Stimulated activated naive CD8-positive, alpha-beta T cell treated with anti-CD3 and anti-CD28 coated beads, Interleukin-15, Interleukin-2, amounts not matched to agents 100 U/mL and 50 U/mL, for 24 hours (primary cell): ENCODE measurements at regions not wholly inside any gene's neighbourhood (a gene's known extent, or its start where the extent isn't known, plus 50 kb on each side); places are given as distances from the start of the nearest gene placed in this dataset.
"Not testable (repeated sequence)": the region's sequence is repeated elsewhere in the genome, so short reads cannot be mapped to it uniquely, and the experiment has no call there.

Experiments
- ATAC-seq: fragments of 150-1000 bp; cut with Tn5 transposase; one replicate; pipeline ENCODE4 v1.10.0; 2021
- DNase-seq: peaks from one replicate; pipeline ENCODE4 v3.0.0; 2021

DNA sequence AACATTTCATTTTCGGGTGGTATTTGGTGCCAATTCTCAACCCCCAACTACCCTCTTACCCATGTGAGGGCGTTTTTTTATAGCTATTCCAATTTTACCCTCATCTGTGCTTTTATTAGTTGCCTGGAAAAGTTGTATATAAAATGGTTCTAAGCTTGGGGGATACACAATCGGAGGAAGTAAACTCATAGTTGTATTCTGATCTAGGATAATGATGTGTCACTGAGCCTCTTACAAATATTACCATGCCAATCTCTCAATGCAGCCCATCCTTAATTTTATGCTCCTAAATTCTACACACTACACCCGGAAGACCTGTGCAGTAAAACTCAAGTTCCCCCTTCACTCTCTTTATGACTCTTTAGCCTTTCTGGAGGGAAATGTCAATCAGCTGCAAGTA, 1206.5 kb upstream of the FLRT2 start:
- no peak for DNase-seq
- ATAC-seq = no peak

DNA sequence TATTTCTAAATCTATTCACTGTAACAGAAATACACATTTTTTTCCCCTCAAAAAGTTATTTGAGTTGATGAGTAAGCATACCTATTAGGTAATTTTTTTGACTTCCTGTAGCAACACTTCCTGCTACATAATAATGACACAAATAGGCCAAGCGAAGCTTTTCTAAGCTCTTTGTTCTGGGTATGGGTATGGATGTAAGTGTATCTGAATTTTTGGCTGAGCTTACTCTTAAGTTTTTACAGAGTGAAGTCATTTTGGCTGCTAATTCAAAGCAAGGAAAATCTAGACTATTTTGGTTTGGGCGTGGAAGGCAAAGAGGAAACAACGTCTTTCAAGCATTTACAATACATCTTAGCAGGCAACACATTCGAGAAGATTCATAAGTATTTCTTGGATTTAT, 1206.0 kb upstream of the FLRT2 start:
- no peak for ATAC-seq
- no peak for DNase-seq

DNA sequence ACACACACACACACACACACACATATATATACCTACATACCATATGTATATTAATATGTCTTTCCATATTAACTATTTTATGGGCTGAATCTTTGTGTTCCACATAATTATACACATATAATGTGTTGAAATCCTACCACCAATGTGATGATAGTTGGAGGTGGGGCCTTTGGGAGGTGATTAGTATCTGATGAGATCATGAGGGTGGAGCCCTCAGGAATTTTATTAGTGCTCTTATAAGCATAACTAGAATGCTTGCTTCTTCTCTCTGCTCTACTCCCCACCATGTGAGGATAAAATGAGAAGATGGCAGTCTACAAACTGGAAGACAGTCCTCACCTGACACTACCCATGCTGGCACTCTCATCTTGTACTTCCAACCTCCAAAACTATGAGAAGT, 1193.5 kb upstream of the FLRT2 start:
- ATAC-seq (no peak), DNase-seq (no peak)

DNA sequence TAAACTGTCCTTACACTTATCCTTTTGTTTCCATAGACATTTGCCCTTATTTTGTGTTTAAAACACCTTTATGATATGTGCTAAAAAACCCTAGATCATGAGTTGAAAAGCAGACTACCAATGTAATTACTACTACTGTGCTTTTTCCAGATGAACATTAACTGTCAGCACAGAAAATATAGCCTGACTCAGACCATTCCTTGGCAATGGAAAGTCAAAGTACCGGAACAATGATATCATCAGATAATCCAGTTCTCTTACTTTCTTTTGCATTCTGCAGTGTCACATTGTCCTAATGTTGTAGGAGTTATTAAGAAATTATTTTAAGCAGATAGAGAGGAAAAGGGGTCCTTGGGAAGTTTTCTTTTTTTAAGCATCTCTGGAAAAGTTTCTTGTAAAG, 1189.0 kb upstream of the FLRT2 start:
- DNase-seq (no peak), ATAC-seq (no peak)

DNA sequence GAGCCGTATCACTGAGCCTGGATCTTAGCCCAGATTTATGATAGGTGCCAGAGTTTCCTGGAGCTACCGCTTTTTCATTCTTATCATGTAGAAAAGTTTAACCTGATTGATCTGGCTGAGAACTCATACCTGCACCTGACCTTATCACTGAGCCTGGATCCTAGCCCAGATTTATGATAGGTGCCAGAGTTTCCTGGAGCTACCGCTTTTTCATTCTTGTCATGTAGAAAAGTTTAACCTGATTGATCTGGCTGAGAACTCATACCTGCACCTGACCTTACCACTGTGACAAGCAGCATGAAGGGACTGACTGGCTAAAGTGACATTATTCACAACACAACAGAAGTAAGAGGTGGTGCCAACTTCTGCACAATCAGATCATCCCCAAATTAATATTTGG, 1188.1 kb upstream of the FLRT2 start:
- DNase-seq, ATAC-seq: not testable (repeated sequence)

DNA sequence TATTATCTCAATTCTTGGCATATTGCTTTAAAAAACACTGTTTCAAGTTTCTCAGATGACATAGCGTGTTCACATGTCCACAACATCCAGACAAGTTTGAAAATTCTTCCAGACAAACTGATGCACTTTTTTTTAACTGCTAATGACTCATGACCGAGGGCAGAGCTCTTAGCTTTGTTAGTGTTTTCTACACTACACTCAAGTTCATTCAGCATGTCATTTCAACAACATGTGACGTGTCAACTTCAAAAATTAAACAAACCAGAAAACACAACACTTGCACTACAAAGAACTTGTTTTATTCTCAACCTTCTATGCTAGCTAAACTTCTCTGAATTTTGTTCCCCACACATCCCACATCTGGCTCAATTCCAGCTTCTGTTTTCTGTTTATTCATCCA, 1186.3 kb upstream of the FLRT2 start:
- DNase-seq = no peak

DNA sequence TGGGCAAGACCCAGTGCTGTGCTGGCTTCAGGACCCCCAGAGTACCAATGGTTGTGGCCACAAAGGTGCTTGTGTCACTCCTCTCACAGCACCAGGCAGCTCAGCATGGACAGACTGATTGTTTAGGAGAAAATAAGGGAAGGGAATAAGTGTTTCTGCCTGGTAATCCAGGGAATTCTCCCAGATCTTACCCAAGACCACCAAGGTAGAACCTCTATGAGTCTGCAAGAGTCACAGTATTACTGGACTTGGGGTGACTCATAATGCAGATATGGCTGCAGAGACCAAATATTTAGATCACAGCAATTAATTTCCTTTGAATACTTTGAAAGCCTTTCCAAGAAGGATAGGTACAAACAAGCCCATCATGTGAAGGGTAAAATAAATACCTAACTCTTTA, 1178.3 kb upstream of the FLRT2 start:
- DNase-seq = no peak
- no peak for ATAC-seq

More for the DNA sequence above, 1186.3 kb upstream of the FLRT2 start:
- ATAC-seq = no peak

DNA sequence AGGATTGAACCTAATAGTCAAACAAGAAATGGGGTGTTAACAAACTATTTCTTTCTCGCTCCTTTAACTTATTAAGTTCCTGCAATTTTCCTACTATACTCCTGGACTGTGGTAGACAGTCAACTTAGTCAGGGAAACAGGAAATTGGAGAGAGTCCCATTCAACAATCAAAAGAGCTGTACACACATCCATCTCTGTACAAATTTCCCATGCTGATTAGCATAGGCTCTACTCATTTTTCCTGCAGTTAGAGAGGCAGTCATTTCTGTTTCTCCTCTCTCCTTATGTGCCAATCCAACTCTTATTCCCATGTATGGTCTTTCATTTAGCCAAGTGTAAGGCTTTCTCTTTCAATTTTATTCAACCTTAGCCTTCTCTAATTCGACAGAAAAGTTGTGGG, 1168.5 kb upstream of the FLRT2 start:
- ATAC-seq = no peak
- DNase-seq = no peak

DNA sequence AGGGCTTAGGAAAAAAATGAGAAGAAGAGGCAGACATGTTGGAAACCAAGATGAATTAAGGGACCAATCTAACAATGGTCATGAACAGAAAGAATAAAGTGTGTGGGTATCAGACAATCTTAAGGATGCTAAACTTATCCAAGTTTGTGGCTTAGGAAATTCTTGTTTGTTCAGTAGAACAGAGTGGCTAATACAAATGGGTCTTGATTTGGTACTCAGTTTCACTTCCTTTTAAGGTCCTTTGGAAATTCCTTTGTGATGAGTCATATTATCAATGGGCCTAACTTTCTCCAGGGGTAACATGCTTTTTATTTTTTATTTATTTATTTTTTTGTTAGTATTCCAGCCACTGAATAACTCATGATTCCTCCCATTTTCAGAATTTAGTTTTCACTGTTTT, 1154.7 kb upstream of the FLRT2 start:
- ATAC-seq (no peak), DNase-seq (no peak)

DNA sequence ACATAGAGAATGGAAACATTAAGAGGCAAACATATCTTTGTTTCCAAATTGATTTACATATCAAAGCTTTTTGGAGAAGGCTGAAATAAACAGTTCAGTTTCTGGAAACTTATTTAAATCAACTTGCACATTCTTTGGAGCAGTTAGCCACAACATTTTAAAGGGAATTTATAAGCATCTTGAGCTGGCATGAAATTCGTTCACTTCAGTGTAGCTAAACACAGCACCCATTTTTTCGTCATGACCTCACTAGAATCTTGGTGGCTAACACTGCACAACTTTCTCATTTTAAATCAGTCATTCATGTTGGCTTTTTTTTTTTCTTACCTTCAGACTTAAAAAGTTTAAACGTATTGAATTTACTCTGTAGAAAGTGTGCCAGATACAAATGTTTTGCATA, 1139.9 kb upstream of the FLRT2 start:
- DNase-seq = no peak
- no peak for ATAC-seq

DNA sequence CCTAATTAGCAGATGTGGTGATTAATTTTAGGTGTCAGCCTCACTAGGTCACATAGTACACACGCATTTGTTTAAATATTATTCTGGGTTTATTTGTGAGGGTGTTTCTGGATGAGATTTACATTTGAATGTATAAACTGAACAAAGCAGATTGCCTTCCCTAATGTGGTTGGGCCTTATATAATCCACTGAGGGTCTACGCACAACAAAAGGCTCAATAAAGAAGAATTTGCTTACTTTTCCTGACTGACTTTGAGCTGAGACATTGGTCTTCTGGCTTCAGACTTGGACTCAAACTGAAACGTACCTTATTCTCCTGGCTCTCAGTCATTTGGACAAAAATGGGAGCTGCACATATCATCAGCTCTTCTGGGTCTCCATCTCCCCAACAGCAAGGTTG, 1132.3 kb upstream of the FLRT2 start:
- no peak for ATAC-seq
- DNase-seq = no peak

DNA sequence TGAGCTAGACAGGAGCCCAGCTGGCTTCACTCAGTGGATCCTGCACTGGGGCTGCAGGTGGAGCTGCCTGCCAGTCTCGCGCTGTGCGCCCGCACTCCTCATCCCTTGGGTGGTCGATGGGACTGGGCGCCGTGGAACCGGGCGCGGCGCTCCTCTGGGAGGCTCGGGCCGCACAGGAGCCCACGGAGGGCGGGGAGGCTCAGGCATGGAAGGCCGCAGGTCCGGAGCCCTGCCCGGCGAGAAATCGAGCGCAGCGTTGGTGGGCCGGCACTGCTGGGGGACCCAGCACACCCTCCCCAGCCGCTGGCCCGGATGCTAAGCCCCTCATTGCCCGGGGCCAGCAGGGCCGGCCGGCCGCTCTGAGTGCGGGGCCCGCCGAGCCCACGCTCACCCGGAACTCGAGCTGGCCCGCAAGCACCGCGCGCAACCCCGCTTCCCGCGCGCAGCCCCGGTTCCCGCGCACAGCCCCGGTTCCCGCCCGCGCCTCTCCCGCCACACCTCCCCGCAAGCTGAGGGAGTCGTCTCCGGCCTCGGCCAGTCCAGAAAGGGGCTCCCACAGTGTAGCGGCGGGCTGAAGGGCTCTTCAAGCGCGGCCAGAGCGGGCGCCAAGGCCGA, 1130.5 kb upstream of the FLRT2 start:
- ATAC-seq (no peak), DNase-seq (no peak)

DNA sequence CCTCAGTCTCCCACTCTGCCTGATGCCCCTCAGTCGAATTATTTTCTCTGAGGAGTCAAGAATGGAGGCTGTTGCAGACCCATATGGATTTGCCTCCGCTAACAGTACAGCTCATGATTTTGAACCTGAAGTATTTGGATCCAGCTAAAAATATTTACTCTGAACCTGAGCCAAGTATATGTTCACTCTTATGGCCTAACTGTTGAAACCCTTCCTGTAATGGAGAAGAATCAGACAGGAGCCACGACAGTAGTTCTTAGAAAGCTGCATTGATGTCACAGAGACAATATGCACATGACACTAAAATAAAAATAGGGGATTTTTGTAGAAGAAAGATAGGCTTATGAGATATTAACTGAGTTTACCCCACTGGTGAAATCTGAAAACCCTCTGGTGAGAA, 1128.3 kb upstream of the FLRT2 start:
- no peak for ATAC-seq

DNA sequence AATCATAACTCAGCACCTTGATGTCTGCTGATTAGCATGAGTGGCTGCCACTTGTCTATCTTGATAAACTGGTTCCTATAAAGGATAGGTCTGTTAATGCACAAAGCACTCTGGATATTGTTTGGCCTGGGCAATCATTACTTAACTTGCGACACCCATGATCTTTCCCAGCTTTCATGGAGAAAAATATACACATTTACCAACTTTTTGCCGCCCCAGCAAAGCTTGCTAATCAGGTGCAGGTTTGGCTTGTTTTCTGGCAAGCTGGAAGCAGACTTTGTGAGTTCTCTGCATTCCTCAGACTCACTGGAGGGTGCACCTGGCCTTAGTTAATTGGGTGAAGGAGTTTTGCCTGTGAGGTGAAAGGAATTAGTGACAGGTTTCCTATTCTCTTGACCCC, 1126.4 kb upstream of the FLRT2 start:
- ATAC-seq (no peak), DNase-seq (no peak)

More for the DNA sequence above, 1128.3 kb upstream of the FLRT2 start:
- no peak for DNase-seq

DNA sequence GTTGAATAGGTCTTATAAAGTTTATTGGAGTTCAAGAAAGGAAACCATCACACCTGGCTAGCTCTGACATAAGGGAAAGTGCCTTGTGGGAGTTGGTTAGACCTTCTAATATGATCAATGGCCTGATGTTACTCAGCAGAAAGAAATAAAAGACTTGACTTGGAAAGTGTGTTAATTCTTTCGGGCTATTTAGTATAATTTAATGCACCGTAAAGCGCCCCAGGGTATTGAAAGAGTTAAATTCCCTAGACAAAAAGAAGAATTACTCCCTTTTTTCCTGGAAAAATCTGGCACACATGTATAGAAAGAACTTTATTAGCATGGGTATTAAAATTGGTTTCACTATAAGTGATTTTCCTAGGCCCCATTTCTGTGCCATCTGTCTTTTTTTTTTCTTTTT, 1125.7 kb upstream of the FLRT2 start:
- ATAC-seq = no peak
- DNase-seq = no peak

DNA sequence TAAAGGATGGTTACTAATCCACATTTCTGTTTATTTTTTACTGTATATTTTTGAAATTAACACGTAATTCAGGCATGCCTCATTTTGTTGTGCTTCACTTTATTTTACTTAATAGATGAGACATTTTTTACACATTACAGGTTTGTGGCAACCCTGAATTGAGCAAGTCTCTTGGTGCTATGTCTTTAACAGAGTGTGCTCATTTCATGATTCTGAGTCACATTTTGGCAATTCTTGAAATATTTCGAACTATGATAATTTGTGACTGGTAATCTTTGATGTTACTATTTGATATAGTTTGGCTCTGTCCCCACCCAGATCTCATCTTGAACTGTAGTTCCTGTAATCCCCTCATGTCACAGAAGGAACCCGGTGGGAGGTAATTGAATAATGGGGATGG, 1120.5 kb upstream of the FLRT2 start:
- no peak for DNase-seq
- ATAC-seq = no peak

DNA sequence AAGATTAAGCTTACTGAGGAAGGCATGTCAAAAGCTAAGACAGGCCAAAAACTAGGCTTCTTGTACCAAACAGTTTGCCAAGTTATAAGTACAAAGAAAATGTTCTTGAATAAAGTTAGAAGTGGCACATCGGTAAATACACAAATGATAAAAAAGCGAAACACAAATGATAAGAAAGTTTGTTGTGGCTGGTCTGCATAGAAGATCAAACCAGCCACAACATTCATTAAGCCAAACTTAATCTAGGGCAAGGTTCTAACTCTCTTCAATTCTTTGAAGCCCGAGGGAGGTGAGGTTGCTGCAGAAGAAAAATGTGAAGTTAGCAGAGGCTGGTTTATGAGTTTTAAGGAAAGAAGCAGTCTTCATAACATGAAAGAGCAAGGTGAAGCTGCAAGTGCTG, 1119.6 kb upstream of the FLRT2 start:
- DNase-seq (no peak), ATAC-seq (no peak)

DNA sequence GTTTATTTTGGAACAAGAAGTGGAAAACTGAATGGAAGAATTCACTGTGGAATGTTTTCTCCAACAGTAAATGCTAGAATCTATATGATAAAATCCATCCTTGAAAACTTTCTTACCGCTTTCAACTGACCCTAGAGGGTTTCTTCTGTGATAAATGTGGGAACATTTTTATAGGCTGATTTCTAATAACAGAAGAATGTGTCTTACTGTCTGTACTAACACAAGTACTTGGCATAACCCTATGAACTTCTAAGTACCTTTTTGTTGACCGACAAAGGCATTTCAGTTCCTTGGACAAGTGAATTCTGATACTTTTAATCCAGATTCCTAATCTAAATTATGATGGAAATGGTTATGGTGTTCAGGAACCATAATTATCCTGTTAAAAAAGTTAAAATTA, 1109.7 kb upstream of the FLRT2 start:
- ATAC-seq (no peak), DNase-seq (no peak)

DNA sequence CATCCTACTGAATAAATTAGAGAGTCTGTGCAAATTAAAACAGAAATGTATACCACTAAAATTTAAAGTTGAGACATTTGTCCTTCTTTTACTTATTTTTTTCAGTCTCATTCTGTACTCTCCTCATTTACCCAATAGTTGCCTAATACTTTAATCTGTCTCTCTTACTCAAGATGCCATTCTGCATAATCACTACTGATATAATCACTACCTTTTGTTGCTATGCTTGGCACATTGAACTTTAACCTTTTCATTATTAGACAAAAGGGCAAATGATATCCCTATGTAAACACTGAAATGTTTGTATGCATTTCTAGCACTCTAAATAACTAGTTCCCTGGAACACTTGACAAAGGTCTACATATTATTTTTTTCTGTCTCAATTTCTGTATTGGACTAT, 1108.3 kb upstream of the FLRT2 start:
- DNase-seq (no peak), ATAC-seq (no peak)

DNA sequence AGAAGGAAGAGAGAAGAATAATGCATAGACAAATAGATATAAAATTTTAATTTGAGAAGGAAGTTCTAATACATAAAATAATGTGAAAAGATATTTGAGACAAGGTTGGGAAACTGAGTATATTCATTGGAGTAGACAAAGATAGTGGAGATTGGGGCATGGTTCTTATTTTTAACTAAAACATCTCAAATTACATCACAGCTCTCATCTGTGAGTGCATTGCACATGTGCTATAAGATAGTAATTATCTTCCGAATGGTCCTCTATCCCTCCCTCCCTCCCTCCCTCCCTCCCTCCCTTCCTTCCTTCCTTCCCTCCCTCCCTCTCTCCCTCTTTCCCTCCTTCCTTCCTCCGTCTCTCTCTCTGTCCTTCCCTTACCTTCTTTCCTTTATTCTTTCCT, 1104.0 kb upstream of the FLRT2 start:
- ATAC-seq (no peak), DNase-seq (no peak)

DNA sequence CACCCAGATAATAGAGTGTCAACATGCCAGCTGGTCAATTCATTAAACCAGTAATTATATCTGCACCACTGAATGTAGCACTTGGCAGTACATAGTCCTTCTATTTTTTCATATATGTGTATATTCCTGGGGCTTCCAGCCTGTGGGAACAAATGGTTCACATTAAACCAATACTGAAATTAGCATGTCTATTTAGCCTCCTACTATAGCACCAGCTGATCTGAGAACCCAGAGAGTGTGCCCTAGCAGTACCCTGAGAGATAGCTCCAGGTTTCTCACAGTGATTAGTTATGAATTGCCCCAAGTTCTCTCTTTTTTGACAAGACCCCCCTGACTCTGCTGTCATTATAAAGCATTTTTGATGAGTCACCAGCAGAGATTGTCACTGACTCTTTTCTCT, 1097.3 kb upstream of the FLRT2 start:
- DNase-seq (no peak), ATAC-seq (no peak)

DNA sequence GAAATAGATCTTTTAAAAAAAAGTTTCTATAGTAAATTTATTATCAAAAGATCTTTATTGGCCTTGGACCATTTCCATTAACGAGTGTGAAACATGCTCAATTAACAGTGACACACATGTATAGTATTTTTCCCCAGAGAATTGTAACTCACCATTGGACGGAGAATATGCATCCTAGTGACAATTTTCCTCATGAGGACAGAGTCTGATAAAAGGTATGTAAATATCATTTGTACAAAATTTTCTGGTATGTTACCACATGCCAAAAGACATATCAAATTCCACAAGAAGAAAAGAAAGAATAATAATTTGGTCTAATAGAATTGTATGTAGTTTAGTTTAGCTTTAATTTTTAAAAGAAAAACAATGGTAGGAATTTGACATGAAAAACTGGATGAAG, 1096.0 kb upstream of the FLRT2 start:
- no peak for DNase-seq

DNA sequence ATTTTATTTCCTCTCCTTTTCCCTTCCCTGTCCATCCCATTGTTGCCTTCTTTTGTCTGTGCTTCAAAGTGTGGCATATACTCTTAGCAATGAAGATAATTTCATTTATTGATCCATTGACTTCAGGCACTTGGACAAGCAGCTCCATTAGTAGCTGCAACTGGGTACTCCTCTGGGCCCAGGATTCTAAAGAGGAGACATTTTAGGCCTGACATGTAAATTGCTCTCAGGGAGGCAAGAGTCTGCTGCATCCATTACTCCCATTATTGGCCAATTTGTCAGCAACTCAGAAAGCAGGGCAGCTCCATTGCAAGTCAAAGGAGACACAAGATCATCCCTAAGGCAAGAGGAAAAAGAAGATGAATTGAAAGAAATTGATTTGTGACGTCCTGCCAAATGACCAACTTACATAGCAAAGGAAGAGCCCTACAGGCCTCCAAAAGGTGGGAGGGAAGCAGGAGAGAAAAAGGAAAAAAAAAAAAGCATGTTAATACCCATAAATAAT, 1094.1 kb upstream of the FLRT2 start:
- DNase-seq = no peak
- no peak for ATAC-seq

More for the DNA sequence above, 1096.0 kb upstream of the FLRT2 start:
- no peak for ATAC-seq

DNA sequence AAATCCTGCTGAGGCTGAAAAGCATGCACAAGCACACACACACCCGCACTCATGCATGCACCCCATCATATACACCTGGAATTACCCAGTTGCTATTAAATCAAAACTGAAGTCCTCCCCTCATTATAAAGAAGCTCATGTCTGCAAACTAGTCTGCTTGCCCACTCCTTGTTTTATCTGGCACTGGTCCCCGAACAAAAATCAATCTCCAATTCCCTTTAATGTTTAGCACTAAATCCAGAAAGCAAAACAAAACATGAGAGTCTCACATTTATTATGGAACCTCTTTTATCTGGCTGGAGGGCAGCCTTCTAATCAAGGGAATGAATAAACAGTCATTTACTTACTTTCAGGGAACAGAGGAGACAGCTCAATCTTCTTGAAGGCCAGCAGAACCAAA, 1093.4 kb upstream of the FLRT2 start:
- DNase-seq (no peak), ATAC-seq (no peak)

DNA sequence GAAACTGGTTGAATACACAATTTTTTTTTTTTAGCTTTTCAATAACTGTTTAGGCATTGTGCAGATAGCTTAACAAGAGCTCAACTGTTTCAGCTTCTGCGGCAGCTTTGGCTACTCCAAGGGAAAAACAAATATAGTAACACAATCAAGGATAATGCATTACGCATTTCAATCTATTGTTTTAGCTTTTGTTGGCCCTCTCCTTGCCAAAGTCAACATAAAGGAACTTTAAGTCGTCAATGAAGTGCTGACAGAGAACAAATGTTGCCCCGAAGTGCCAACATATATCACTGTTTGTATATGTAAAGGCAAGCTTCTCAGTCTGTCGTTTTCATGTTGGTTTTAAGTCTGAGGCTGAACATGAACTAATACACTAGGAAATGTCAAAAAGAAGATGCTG, 1087.4 kb upstream of the FLRT2 start:
- DNase-seq (no peak), ATAC-seq (no peak)
